ENCODE measurements at regions not wholly inside any gene's neighbourhood (a gene's known extent, or its start where the extent isn't known, plus 50 kb on each side); places are given as distances from the start of the nearest gene placed in this dataset.

GRCh38 chr2:176821350-176821749 is 391.2 kb upstream of the HNRNPA3 start:
- 81% methylated on average over 4 of the region's 4 CpGs for WGBS
- H3K4me1 ChIP-seq (ENCODE audit: control insufficient read depth in 4 of 4, insufficient read depth in 4 of 4, low read length in 3 of 4): no peaks in the 10 kb centered on the region
- H3K27me3 ChIP-seq (ENCODE audit: control insufficient read depth in 4 of 4, insufficient read depth in 4 of 4, low read length in 3 of 4): peaks cover 0 to 6% (median 0%) of the 10 kb centered on the region in 4 donors
- no peaks in the 10 kb centered on the region for H3K36me3 ChIP-seq (ENCODE audit: control insufficient read depth in 4 of 4, insufficient read depth in 3 of 4, low read depth in 1 of 4, low read length in 3 of 4)
- TF ChIP-seq JUND (IDR thresholded peaks at IDR 0.05): no peak
- TF ChIP-seq RXRA (IDR thresholded peaks at IDR 0.05): no peak
- no peak for TF ChIP-seq RAD21 (IDR thresholded peaks at IDR 0.05)
- no peak for TF ChIP-seq ZBTB33 (IDR thresholded peaks at IDR 0.05)
- TF ChIP-seq YY1 (IDR thresholded peaks at IDR 0.05): no peak
- TF ChIP-seq REST (IDR thresholded peaks at IDR 0.05): no peak
- TF ChIP-seq ATF3 (IDR thresholded peaks at IDR 0.05): no peak
- no peak for TF ChIP-seq MAX (IDR thresholded peaks at IDR 0.05)
- TF ChIP-seq SP1 (IDR thresholded peaks at IDR 0.05): no peak
- no peak for TF ChIP-seq TAF1 (conservative IDR thresholded peaks at IDR 0.05)
- no peak for TF ChIP-seq FOXA2 (IDR thresholded peaks at IDR 0.05)
- TF ChIP-seq GABPA (IDR thresholded peaks at IDR 0.05 in 1 of 2, conservative IDR thresholded peaks at IDR 0.05 in 1 of 2): no peak
- no peak for TF ChIP-seq NR2F2 (IDR thresholded peaks at IDR 0.05)
- no peak for TF ChIP-seq HNF4A (conservative IDR thresholded peaks at IDR 0.05)
- TF ChIP-seq EGR1 (IDR thresholded peaks at IDR 0.05; ENCODE audit: low read depth in 2 of 2): no peak
- no peak for TF ChIP-seq FOXA1 (IDR thresholded peaks at IDR 0.05)
- TF ChIP-seq CTCF (IDR thresholded peaks at IDR 0.05; ENCODE audit: low read depth, low read length, missing input control): no peak
- TF ChIP-seq HNF4G (IDR thresholded peaks at IDR 0.05): no peak
- H3K27ac ChIP-seq (ENCODE audit: low read depth in 1 of 2, low read length in 2 of 2): no peak overlapping the region
- no peak overlapping the region for H3K4me3 ChIP-seq (ENCODE audit: low read depth in 1 of 3, low read length in 3 of 3)
- H3K9me3 ChIP-seq (ENCODE audit: control insufficient read depth in 4 of 4, low read length in 3 of 4): no peaks in the 10 kb centered on the region
- DNase-seq (ENCODE audit: low spot score): no peak
- H3K9ac ChIP-seq (ENCODE audit: low read depth in 1 of 2, low read length in 2 of 2): no peak overlapping the region
